ENCODE measurements at regions not wholly inside any gene's neighbourhood (a gene's known extent, or its start where the extent isn't known, plus 50 kb on each side); places are given as distances from the start of the nearest gene placed in this dataset.

DNA sequence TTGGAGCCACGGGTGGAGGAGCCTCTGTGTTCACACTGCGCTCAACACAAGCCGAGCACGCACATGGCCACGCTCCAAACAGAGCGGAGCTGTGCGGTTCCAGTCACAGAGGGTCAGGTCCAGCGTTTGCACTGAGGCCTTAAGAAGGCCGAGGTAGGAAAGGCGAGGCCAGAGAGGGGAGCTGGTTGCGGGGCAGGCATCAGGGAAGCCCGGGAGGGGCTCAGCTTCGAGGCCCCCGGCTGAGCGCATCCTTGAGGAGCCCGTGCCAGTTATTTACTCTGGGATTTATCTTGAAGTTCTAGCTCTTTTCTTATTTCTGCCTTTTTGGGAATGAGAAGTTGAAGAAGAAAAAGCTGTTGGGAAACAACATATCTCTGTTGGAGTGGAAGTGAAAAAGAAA lies 140.8 kb downstream of the IRX1 start:
- DNase-seq (ENCODE audit: low read depth, low spot score), result no peak

GRCh38 chr5:3736926-3737325 lies 141.3 kb downstream of the IRX1 start:
- no peak for DNase-seq (ENCODE audit: low read depth, low spot score)

GRCh38 chr5:3738919-3739318 lies 143.3 kb downstream of the IRX1 start:
- DNase-seq (ENCODE audit: low read depth, low spot score), result no peak

DNA sequence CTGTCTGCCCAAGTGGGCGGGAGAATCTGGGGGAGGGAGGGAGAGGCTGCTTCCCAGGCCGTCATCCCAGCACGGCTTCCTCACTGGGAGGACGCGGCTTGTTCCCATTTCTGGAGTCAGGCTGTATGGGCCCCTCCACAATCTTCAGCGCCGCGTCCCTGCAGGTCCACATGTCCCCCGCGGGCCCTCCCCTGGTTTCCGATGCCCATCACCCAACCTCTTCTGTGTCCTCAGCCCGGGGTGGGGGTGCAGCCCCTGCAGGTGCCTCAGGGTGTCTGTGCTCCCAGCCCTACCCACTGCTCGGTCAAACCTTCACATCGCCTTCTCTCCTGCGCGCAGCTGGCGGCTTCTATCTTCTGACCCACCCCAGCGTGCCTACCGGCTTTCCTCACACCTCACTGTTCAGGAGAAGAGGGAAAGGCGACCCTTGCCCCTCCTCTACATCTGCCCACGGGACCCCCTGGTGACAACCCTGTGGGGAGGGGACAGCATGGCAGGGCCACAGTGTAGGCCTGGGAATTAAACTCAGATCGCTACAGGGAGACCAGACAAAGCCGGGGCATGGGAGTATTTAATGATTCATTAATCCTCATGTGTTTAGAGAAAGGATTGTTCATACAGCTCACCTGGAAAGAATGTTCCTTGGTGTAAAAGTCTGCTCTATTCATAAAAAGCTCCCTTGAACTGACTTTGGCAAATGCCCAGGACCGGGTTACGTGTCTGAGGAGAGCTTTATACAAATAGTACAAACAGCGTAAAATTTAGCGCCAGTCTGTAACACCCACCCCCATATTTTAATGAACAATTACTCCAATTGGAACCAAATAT lies 145.1 kb downstream of the IRX1 start:
- no peak for DNase-seq (ENCODE audit: low read depth, low spot score)

GRCh38 chr5:3741374-3741770 lies 145.7 kb downstream of the IRX1 start:
- no peak for DNase-seq (ENCODE audit: low read depth, low spot score)

DNA sequence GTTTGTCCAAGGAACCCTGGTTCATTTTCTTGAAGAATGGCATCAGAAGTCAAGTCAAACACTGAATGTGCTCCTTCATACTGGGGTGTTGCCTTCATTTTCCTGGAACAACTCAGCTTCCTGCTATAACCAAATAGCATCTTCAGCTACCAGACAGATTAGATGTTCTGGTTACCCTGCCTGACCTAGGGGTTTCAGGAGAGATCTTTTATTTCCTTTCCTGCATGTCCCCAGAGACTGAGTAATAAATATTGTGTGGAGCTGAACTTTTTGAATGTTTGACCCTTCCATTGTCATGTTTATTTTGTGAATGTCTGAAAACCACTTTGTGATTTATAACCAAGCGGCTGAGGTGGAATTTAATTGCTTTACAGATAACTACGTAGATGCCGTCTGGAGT lies 147.1 kb downstream of the IRX1 start:
- no peak for DNase-seq (ENCODE audit: low read depth, low spot score)

GRCh38 chr5:3751846-3752245 lies 156.2 kb downstream of the IRX1 start:
- DNase-seq (ENCODE audit: low read depth, low spot score), result no peak

GRCh38 chr5:3778000-3778550 lies 182.4 kb downstream of the IRX1 start:
- no peak for DNase-seq (ENCODE audit: low read depth, low spot score)

- no peak for DNase-seq (ENCODE audit: low read depth, low spot score)
Measured at GRCh38 chr5:3778945-3779344, 183.3 kb downstream of the IRX1 start.

DNA sequence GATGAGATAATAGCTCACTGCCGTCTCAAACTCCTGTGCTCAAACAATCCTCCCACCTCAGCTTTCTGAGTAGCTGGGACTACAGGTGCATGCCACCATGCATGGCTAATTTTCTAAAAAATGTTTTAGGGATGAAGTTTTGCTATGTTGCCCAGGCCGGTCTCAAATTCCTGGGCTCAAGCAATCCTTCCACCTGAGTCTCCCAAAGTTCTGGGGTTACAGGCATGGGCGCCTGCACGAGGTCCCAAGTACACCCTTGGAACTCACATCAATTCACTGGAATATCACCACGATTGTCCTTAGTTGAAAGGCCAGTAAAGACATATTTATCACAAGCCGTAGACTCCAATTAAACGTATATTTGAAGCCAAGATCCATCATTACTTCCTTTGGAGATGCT lies 184.6 kb downstream of the IRX1 start:
- DNase-seq (ENCODE audit: low read depth, low spot score), result no peak

- DNase-seq (ENCODE audit: low read depth, low spot score), result no peak
Measured at GRCh38 chr5:3780907-3781306, 185.3 kb downstream of the IRX1 start.

DNA sequence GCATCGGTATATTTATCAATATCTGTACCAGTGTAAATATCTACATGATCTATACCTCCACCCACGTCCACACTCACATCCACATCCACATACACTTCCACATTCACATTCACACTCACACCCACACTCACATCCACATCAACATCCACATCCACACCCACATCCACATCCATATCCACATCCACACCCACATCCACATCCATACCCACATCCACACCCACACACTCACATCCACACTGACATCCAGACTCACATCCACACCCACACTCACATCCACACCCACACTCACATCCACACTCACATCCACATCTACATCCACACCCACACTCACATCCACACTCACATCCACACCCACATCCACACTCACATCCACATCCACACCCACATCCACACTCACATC lies 189.2 kb downstream of the IRX1 start:
- no peak for DNase-seq (ENCODE audit: low read depth, low spot score)

- DNase-seq (ENCODE audit: low read depth, low spot score), result no peak
Measured at GRCh38 chr5:3786165-3786564, 190.5 kb downstream of the IRX1 start.

- no peak for DNase-seq (ENCODE audit: low read depth, low spot score)
Measured at GRCh38 chr5:3786891-3787430, 191.3 kb downstream of the IRX1 start.

- DNase-seq (ENCODE audit: low read depth, low spot score), result no peak
Measured at GRCh38 chr5:3787604-3788003, 192.0 kb downstream of the IRX1 start.

DNA sequence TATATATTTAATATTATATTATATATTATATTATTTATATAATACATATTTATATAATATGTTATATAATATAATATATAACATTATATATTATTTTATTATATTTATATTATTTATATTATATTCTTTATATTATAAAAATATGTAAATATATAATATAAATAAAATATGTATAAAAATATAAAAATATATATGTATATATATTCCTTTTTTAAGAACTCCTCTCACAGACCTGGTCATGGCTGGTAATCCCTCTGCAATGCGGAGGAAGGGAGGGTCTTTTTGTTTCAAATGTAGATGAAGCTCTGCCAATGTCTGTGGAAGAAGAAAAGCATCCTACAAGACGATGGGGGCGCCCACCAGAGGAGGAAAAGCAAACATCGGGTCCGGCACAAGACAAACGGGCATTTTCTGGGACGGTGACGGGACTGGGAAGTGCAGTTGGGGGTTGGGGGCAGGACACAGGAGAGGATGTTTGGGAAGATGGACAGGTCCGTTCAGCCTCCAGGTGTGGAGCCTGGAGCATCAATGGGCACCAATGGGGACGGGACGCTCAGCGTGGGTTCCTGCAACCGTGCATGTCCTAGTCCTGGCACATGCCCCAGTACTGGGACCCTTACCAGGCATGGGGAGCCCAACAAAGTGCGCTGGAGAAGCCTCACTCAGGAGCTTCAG lies 194.0 kb downstream of the IRX1 start:
- DNase-seq (ENCODE audit: low read depth, low spot score), result no peak

GRCh38 chr5:3793162-3793561 lies 197.5 kb downstream of the IRX1 start:
- DNase-seq (ENCODE audit: low read depth, low spot score), result no peak

GRCh38 chr5:3794611-3795010 lies 199.0 kb downstream of the IRX1 start:
- no peak for DNase-seq (ENCODE audit: low read depth, low spot score)

- DNase-seq (ENCODE audit: low read depth, low spot score), result no peak
Measured at GRCh38 chr5:3796736-3797135, 201.1 kb downstream of the IRX1 start.

DNA sequence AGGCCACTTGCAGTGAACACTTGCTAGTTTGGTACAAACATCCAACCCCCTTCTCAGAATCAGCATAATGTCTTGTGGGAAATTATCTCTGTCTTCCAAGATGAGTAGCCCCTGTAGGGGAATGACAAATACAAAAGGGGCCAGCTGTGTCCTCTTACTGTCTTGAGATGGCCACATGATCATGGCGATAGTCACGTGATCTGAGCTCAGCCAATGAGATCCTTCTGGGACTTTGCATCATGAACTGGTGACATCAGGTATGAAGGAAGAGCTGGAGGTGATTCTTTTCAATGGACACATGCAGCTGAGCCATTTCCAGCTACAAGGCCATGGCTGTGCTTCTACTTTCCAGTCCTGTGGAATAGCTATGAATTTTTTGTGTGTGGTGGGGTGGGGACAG lies 206.3 kb downstream of the IRX1 start:
- DNase-seq (ENCODE audit: low read depth, low spot score), result no peak

- DNase-seq (ENCODE audit: low read depth, low spot score), result no peak
Measured at GRCh38 chr5:3809455-3809854, 213.8 kb downstream of the IRX1 start.

GRCh38 chr5:3811116-3811515 lies 215.5 kb downstream of the IRX1 start:
- no peak for DNase-seq (ENCODE audit: low read depth, low spot score)

- DNase-seq (ENCODE audit: low read depth, low spot score), result no peak
Measured at GRCh38 chr5:3818624-3819023, 223.0 kb downstream of the IRX1 start.

All from iPS DF 19.7 (cell line).